HG02938 (cell line): ENCODE measurements at regions not wholly inside any gene's neighbourhood (a gene's known extent, or its start where the extent isn't known, plus 50 kb on each side); places are given as distances from the start of the nearest gene placed in this dataset.
"Not testable (repeated sequence)": the region's sequence is repeated elsewhere in the genome, so short reads cannot be mapped to it uniquely, and the experiment has no call there.

ENCODE experiments used
- ATAC-seq: cut with Tn5 transposase; IDR thresholded peaks from one replicate; pipeline ENCODE4 v1.9.1; 2021; ENCODE audit warnings: mild to moderate bottlenecking, moderate library complexity; ENCODE audit not compliant: unreplicated experiment

GRCh38 chr12:105455261-105455660, 124.8 kb downstream of the C12orf75 start:
- ATAC-seq: no peak

GRCh38 chr12:105457026-105457425, 126.5 kb downstream of the C12orf75 start:
- ATAC-seq: no peak

- ATAC-seq: no peak
Measured at GRCh38 chr12:105459760-105460330, 129.4 kb downstream of the C12orf75 start.

- no peak for ATAC-seq
Measured at GRCh38 chr12:105461271-105461943, 130.9 kb downstream of the C12orf75 start.

- ATAC-seq: no peak
Measured at GRCh38 chr12:105461944-105462762, 131.7 kb downstream of the C12orf75 start.

- no peak for ATAC-seq
Measured at GRCh38 chr12:105462831-105463230, 132.3 kb downstream of the C12orf75 start.

GRCh38 chr12:105464406-105464805, 133.9 kb downstream of the C12orf75 start:
- no peak for ATAC-seq

- ATAC-seq: no peak
Measured at GRCh38 chr12:105466231-105466900, 135.9 kb downstream of the C12orf75 start.

- no peak for ATAC-seq
Measured at GRCh38 chr12:105466901-105467598, 136.6 kb downstream of the C12orf75 start.

- ATAC-seq: no peak
Measured at GRCh38 chr12:105467710-105468366, 137.3 kb downstream of the C12orf75 start.

GRCh38 chr12:105468464-105468863, 138.0 kb downstream of the C12orf75 start:
- no peak for ATAC-seq

GRCh38 chr12:105469211-105469610, 138.7 kb downstream of the C12orf75 start:
- ATAC-seq: no peak

GRCh38 chr12:105469701-105470100, 139.2 kb downstream of the C12orf75 start:
- no peak for ATAC-seq

- no peak for ATAC-seq
Measured at GRCh38 chr12:105470102-105470501, 139.6 kb downstream of the C12orf75 start.

- no peak for ATAC-seq
Measured at GRCh38 chr12:105470601-105471000, 140.1 kb downstream of the C12orf75 start.

GRCh38 chr12:105474672-105475071, 144.2 kb downstream of the C12orf75 start:
- ATAC-seq: no peak

- peak; percentile 56 for ATAC-seq
Measured at GRCh38 chr12:105476616-105477015, 146.1 kb downstream of the C12orf75 start.

- no peak for ATAC-seq
Measured at GRCh38 chr12:105477873-105478272, 147.4 kb downstream of the C12orf75 start.

- ATAC-seq: not testable (repeated sequence)
Measured at GRCh38 chr12:105478788-105479187, 148.3 kb downstream of the C12orf75 start.

GRCh38 chr12:105479710-105480109, 149.2 kb downstream of the C12orf75 start:
- ATAC-seq: no peak
